HFF-Myc (cell line): ENCODE measurements at regions not wholly inside any gene's neighbourhood (a gene's known extent, or its start where the extent isn't known, plus 50 kb on each side); places are given as distances from the start of the nearest gene placed in this dataset.

ENCODE experiments used
- DNase-seq: peaks from one replicate; pipeline ENCODE4 v3.0.0-alpha.2; 2011; ENCODE audit warnings: low read depth; ENCODE audit errors: extremely low read depth
- H3K4me3 ChIP-seq: replicated peaks from 2 replicates; pipeline ENCODE4 v1.5.1; 2011; ENCODE audit warnings: low read depth, mild to moderate bottlenecking, control low read depth, low read length
- TF ChIP-seq, protein P1 (sequence below): IDR thresholded peaks from 2 replicates; pipeline ENCODE4 v1.5.1; 2012; ENCODE audit warnings: mild to moderate bottlenecking, low read depth, low read length, control low read depth; ENCODE audit errors: missing control alignments

DNA sequence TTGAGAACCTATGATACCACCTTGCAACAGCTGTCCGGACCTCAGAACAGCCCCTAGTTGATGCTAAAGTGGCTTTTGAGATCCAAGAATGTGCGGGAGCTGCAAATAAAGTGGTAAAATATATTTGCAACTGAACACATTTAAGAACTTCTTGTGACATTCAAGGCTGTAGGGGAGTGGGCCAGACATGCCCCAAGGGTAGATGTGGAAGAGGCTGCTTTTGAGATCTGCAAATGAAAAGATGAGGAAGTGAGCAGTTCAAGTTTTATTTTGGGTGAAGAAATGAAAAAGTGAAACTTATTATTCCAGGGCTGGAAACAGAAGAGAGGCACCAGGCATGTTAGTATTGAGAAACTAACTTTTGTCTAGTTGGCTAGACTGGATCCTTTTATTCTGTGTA is 359.5 kb upstream of the PLXNA2 start:
- no peak overlapping the region for H3K4me3 ChIP-seq
- TF ChIP-seq, protein P1, sequence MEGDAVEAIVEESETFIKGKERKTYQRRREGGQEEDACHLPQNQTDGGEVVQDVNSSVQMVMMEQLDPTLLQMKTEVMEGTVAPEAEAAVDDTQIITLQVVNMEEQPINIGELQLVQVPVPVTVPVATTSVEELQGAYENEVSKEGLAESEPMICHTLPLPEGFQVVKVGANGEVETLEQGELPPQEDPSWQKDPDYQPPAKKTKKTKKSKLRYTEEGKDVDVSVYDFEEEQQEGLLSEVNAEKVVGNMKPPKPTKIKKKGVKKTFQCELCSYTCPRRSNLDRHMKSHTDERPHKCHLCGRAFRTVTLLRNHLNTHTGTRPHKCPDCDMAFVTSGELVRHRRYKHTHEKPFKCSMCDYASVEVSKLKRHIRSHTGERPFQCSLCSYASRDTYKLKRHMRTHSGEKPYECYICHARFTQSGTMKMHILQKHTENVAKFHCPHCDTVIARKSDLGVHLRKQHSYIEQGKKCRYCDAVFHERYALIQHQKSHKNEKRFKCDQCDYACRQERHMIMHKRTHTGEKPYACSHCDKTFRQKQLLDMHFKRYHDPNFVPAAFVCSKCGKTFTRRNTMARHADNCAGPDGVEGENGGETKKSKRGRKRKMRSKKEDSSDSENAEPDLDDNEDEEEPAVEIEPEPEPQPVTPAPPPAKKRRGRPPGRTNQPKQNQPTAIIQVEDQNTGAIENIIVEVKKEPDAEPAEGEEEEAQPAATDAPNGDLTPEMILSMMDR = no peak
- no peak for DNase-seq

DNA sequence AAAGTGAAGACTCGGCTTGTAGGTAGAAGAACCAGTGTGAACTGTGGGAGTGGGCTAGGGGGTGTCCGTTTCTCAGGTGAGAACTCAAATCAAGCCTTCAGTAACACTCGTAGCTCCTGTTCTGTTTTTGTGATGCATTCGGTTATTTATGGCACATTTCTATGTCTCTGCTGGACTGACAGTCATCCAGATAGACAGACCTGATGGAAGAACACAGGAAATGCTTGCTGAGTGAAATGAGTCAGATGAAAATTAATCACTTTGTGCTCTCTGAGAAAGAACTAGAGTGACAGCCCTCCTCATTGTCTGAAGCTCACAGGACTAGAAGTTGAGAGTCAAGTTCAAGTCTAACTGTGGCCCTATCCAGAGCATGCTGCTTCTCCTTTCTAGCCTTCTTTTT is 360.1 kb upstream of the PLXNA2 start:
- DNase-seq = no peak
- TF ChIP-seq, protein P1 = no peak

DNA sequence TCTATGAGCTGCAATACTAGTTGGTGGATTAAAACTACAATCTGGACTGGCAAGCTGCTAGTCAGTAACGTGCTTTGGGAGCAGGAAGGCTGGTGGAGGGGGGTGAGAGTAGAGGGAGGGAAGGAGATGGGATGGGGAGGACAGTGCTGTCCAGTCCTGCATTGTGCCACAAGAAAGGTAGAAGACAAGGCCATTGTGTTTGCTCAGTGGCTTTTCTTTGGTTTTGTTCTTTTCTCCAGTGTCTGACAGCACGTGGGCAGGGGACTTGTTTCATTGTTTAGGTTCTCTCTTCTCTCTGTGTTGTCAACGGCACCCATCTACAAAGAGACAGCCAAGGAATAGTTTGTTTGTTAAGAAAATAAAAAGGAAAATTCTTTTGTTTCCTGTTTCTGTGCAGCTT is 362.8 kb upstream of the PLXNA2 start:
- no peak overlapping the region for H3K4me3 ChIP-seq
- DNase-seq = no peak
- TF ChIP-seq, protein P1 = no peak

More for the DNA sequence above, 360.1 kb upstream of the PLXNA2 start:
- H3K4me3 ChIP-seq = no peak overlapping the region

DNA sequence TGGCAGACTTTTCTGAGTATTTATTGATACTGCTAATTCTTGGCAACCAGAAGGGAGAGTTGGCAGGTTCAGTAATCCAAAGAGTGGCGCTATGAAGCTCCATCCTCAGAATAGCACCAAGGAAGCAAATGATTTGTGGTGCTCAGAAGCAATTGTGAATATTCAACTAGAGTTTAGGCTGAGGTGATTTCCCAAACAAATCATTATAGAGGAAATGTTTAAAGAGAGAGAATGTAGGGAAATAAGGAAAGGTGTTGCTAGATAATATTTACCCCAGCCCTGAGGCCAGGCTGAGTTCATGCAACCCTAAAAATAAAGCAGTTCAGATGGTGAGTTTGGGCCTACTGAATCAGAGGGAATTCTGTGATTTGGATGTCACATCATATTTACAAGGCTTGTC is 363.4 kb upstream of the PLXNA2 start:
- TF ChIP-seq, protein P1 = no peak
- H3K4me3 ChIP-seq = no peak overlapping the region
- no peak for DNase-seq

DNA sequence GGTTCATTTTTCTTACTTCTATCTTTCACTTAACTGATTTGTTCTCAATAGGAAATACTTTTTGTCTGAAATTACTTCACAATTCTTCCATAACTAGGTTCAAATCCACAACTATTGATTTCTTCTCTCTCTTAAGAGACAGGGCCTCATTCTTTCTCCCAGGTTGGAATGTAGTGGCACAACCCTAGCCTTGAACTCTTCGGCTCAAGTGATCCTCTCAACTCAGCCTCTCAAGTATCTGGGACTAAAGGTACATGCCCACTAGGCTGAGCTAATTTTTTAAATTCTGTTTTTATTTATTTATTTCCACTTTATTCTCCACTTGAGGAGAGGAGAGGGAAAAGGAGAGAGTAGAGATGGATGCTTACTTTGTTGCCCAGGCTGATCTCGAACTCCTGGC is 370.4 kb upstream of the PLXNA2 start:
- no peak for DNase-seq
- H3K4me3 ChIP-seq = no peak overlapping the region
- TF ChIP-seq, protein P1 = no peak

DNA sequence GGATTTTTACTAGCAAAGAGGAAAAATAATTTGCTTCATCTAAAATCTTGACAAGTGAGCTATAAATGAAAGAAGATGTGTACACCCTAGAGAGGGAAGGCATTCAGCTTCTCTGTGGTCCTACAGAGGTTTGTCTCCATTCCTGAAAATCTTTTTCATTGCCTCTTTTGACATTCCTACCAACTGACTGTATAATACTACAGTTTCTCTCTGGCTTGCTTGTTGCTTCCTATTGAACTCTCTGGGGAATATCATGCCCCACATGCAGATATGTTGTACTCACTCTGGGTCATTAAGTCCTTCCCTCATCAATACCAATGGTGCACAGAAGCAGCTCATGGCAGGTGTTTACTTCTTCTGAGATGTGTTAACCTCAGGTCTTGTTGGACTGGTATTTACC is 371.2 kb upstream of the PLXNA2 start:
- H3K4me3 ChIP-seq = no peak overlapping the region
- no peak for DNase-seq
- TF ChIP-seq, protein P1 = no peak

DNA sequence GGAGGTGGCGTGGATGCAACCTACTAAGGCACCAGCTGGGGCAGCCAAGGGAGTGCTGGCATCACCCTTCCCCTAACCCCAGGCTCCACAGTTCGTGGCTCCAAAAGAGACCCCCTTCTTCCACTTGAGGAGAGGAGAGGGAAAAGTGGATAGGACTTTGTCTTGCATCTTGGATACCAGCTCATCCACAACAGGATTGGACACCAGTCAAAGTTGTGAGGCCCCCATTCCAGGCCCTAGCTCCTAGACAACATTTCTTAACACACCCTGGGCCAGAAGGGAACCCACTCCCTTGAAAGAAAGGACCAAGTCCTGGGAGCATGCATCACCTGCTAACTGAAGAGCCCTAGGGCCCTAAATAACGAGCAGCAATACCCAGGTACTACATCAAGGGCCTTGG is 372.6 kb upstream of the PLXNA2 start:
- H3K4me3 ChIP-seq = no peak overlapping the region
- TF ChIP-seq, protein P1 = no peak
- DNase-seq = no peak
